Frontal cortex (tissue), 3 donors: ENCODE measurements at regions not wholly inside any gene's neighbourhood (a gene's known extent, or its start where the extent isn't known, plus 50 kb on each side); places are given as distances from the start of the nearest gene placed in this dataset.

Experiments
- DNase-seq, 2 donors: peaks; one replicate each; pipeline ENCODE4 v3.0.0; 2012; ENCODE audit warnings: low spot score in 2 of 2
- FAIRE-seq: peaks from 2 replicates; lab custom pipeline; 2012; peaks lifted over from hg19 to GRCh38; lab: Jason Lieb, UNC
- donor health status: control.
- donor health status: control.
- donor health status: control.

- DNase-seq (no peak), FAIRE-seq (no peak)
Observed at GRCh38 chr22:49577168-49578060, 250.3 kb downstream of the BRD1 start.

DNA sequence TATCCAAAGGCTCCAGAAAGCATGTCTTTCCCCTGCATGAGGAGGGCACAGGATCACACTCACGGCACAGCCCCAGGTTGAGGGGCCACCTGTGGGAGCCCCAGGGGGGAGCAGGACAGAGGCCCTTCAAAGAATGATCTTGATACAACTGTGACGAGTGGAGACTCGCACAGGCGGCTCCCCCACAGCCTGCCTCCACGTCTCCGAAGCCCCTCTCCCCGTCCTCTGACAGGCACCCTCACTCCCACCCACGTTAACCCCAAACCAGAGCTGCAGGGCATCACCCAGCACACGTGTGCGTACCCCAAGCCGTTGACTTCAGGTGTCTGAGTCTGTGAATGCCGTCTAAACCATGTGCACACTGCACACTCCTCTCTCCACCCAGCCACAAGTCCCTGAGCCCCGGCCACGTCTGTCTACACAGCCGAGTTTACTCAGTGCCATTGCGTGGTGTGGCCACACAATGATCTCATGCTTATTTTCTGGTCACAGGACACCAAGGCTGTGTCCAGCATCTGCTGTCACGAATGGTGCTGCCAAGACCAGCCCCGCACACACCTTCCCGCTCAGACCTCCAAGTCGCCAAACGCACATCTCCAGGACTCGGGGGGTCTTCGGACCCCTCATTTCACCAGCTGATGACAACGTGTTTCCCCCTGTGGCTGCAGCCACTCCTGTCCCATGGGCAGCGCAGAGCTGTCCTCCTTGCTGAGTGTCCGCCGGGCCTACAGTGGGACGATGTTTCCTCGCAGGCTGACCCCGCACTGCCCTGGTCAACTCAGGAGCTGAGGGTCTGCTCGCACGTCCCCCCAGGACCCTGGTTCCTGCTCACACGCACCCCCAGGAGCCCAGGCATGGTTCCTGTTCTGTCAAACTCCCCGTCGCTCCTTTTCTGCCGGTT is 251.2 kb downstream of the BRD1 start:
- no peak for DNase-seq
- no peak for FAIRE-seq

- FAIRE-seq (no peak), DNase-seq (no peak)
Observed at GRCh38 chr22:49575703-49576081, 252.0 kb downstream of the BRD1 start.

- FAIRE-seq = no peak
- DNase-seq = no peak
Observed at GRCh38 chr22:49574881-49575702, 252.6 kb downstream of the BRD1 start.

GRCh38 chr22:49574205-49574880 is 253.3 kb downstream of the BRD1 start:
- no peak for FAIRE-seq

GRCh38 chr22:49573109-49573765 is 254.4 kb downstream of the BRD1 start:
- FAIRE-seq (no peak), DNase-seq (no peak)

More at GRCh38 chr22:49574205-49574880, 253.3 kb downstream of the BRD1 start:
- no peak for DNase-seq

DNA sequence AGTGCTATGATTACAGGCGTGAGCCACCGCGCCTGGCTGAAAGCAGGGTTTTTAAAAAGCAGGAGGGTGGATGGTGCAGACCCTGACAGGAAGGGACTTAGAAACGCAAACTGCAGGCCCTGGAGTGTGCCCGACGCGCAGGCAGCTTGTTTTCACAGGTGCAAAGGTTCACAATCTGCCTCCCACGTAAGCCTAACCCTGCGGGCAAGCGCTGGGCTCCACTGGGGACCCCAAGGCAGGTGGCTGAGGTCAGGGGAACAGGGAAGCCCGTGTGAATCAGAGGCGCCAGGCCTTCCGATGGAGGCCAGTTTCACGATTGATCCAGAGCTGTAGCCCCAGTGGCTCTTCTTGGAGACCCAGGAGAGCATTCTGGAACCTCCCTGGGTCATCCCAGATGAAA is 256.3 kb downstream of the BRD1 start:
- FAIRE-seq = no peak

DNA sequence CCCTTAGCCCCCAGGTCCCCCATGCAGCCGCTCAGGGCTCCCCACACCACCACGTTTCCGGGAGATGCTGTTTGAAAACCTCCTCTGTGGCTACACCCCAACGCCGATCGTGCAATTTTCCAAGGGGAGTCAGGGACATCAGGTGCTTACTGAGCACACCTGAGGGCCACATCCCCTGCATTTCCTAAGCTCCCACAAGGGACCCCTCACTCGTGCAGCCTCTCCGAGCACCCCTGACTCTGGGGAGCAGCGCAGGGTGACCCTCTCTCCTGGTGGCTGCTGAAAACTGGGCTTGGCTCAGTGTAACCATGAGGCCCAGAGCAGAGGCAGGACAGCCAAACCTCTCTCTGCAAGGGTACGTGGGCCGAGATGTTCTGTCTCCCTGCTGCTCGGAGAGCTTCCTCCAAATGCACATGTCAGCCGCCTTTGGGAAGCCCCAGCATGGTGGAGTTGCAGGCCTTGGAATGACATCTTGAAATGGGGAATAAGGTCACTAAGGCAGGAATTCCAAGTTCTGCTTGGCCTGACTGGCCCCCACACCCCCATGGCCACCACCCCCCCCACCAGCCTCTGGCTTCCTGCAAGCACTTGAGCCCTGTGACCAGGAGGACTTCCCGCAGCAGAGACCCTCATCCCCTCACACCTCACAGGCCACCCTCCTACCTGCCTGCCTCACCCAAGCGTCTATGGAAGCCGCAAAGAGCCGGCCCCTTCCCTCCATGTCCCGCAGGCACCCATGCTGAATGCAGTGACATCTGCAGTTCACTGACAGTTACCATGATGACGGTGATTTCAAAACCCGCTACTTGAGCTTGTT is 257.4 kb downstream of the BRD1 start:
- DNase-seq (no peak), FAIRE-seq (no peak)

More for the DNA sequence above, 256.3 kb downstream of the BRD1 start:
- no peak for DNase-seq

- DNase-seq (no peak), FAIRE-seq (no peak)
Observed at GRCh38 chr22:49569286-49570031, 258.2 kb downstream of the BRD1 start.

DNA sequence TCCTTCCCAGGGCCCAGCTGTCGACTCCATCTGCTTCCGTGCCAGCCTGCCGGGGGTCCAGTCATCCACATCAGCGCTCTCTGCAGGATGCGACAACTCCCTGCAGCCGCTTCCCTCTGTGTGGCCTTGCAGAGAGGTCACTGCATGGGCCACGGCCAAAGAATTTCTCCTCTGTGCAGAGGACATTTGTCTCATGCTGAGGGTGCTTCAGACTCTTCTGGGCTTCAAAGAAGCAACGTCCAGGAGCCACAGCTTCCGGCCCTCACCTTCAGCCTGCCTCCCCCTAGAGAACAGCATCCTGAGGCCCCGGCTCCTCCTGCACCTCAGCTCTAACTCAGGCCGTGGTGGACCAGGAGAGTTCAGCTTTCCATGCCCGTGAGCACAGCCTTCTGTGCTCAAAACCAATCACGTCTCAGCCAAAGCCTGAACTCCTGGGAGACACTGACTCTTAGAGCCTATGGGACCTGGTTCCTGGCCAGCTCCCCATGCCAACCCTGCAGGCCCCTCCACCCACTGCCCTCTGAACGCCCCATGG is 258.9 kb downstream of the BRD1 start:
- DNase-seq (no peak), FAIRE-seq (no peak)

GRCh38 chr22:49567899-49568750 is 259.5 kb downstream of the BRD1 start:
- no peak for FAIRE-seq
- no peak for DNase-seq

DNA sequence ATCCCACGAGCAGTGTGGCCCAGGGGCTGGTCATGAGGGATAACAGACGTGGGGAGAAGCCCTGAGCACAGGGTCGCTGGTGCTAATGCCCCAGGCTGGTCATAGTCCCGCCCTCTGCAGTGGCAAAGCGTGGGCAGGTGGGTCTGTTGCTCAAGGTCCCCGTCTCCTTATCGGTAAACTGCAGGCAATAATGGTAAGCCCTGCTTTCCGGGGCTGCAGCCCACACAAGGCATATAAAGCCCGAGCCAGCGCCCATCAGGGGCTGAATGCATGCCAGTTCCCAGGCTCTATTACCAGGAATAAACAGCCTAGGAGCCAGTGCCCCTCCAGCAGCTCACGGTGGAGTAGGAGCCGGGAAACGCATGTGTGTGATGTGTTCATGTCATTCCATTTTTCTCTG is 261.0 kb downstream of the BRD1 start:
- DNase-seq = no peak
- no peak for FAIRE-seq

GRCh38 chr22:49566141-49566541 is 261.5 kb downstream of the BRD1 start:
- no peak for FAIRE-seq
- DNase-seq = no peak

DNA sequence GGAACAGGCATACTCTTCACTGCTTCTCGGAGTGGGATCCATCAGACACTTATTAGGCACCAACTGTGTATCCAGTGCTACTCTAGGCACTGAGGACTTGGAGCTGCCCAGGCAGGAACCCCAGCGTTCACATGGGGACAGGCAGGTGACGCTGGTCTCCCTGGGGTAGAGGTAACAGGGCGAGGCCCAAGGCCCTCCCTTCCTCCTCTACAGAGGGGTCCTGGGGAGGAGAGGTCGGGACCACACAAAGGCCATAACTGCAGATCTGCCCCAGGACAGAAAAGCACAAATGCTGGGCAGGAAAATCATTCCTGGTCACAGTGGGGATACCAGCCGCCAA is 262.2 kb downstream of the BRD1 start:
- FAIRE-seq (no peak), DNase-seq (no peak)

DNA sequence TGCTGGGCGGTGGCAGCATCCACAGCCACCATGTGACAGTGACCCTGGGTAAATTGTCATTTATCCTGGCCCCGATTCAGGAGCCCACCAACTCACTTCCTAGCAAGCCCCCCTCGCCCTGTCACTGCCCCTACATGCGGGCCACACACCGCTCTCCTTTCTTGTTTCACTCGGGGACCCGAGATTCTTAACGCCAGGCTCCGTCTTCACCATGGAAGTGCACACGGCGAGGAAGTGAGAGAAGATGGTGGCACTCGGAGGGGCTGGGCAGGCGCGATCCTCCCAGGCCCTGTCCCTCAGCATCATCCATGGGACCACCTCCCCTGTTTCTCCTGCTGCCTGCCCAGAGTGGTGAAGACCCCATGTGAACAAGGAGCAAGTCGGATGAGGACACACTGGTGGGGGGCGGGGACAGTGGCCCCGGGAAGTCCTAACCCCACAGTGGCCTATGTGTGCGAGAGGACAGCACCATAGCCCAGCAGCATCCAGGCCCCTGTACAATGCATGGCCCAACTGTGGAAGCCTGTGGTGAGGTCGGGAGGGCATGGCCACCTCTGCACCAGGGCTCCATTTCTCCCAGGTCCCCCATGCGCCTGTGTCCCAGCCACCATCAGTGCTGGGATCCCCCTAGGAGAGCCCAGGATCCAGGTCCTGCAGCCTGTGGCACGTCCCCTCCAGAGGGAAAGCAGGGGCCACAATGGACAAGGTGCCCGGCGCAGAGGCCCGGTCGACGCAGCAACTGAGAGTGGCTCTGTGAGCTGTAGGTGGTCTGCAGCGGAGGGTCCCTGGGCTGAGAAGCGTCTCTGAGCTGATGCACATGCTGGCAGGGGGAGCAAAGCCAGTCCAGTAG is 262.8 kb downstream of the BRD1 start:
- DNase-seq = no peak
- FAIRE-seq = no peak

- no peak for DNase-seq
- no peak for FAIRE-seq
Observed at GRCh38 chr22:49564054-49564453, 263.6 kb downstream of the BRD1 start.
